HCT116 (cell line): ENCODE measurements at regions not wholly inside any gene's neighbourhood (a gene's known extent, or its start where the extent isn't known, plus 50 kb on each side); places are given as distances from the start of the nearest gene placed in this dataset.

ENCODE experiments used
- ATAC-seq: fragments of 200-7000 bp; cut with Tn5 transposase; 2 replicates; pipeline ENCODE4 v1.9.1; 2020; ENCODE audit warnings: mild to moderate bottlenecking, moderate library complexity
- BruUV-seq: library from RNA; stranded (reverse); fragments of 400-500 nt; replicated peaks from 2 replicates; lab custom pipeline; 2021; lab: Mats Ljungman, UMichigan
- CTCF ChIA-PET: fragments of 300-600 bp; sonication (Branson Sonifier 250); formaldehyde crosslinking; loops from one replicate; lab custom pipeline; 2021; ENCODE audit warnings: antibody characterized with exemption; lab: Charles Lee
- POLR2A ChIA-PET: fragments of 300-600, 350-600 bp; sonication (Branson Sonifier 250); formaldehyde crosslinking; loops from one replicate; lab custom pipeline; 2021; ENCODE audit warnings: antibody characterized with exemption; lab: Charles Lee
- RAD21 ChIA-PET, 2 experiments: fragments of 300-600 bp; sonication (Branson Sonifier 250); formaldehyde crosslinking; loops; one replicate each; lab custom pipeline; 2023; ENCODE audit warnings: low total read pairs in 2 of 2; ENCODE audit not compliant: uncharacterized antibody in 2 of 2, unreplicated experiment in 2 of 2, low non-redundant PET in 1 of 2; lab: Charles Lee
- DNase-seq: peaks from one replicate; pipeline ENCODE4 v3.0.0-alpha.2; 2010; ENCODE audit warnings: low read depth, low spot score
- H2AFZ ChIP-seq: fragments of 200-600 bp; shearing (Covaris generic), sonication (generic); 2 replicates; pipeline ENCODE4 v1.6.1; 2017; ENCODE audit warnings: low read depth, mixed run types, mixed read lengths, antibody characterized with exemption, low read length; ENCODE audit not compliant: poor library complexity, severe bottlenecking
- H3K27ac ChIP-seq: 2 replicates; pipeline ENCODE4 v1.5.1; 2012; ENCODE audit warnings: low read depth, low read length
- H3K27me3 ChIP-seq: fragments of 200-600 bp; sonication (generic); 2 replicates; pipeline ENCODE4 v1.6.1; 2016; ENCODE audit warnings: mixed run types, low read length, mixed read lengths; ENCODE audit not compliant: insufficient read depth
- H3K36me3 ChIP-seq, 2 experiments: fragments of 200-500 bp in 1 of 2; fragments of 200-600 bp in 1 of 2; sonication (Bioruptor generic) in 1 of 2; sonication (generic) in 1 of 2; 2 replicates each; pipeline versions ENCODE4 v1.5.1 to v1.6.1; 2014 to 2016; ENCODE audit warnings: low read length in 2 of 2, inconsistent platforms in 1 of 2, mixed read lengths in 1 of 2, mixed run types in 1 of 2; ENCODE audit not compliant: insufficient read depth in 2 of 2, control insufficient read depth in 1 of 2
- H3K4me1 ChIP-seq, 2 experiments: fragments of 200-600 bp in 1 of 2; sonication (generic) in 1 of 2; 2 replicates each; pipeline versions ENCODE4 v1.5.1 to v1.6.1; 2012 to 2017; ENCODE audit warnings: low read length in 2 of 2, inconsistent platforms in 1 of 2, mild to moderate bottlenecking in 1 of 2, mixed read lengths in 1 of 2, mixed run types in 1 of 2, moderate library complexity in 1 of 2; ENCODE audit not compliant: insufficient read depth in 2 of 2, control insufficient read depth in 1 of 2
- H3K4me2 ChIP-seq: fragments of 200-600 bp; sonication (generic); 2 replicates; pipeline ENCODE4 v1.6.1; 2017; ENCODE audit warnings: mixed run types, low read length, mixed read lengths
- H3K4me3 ChIP-seq, 2 experiments: fragments of 200-600 bp in 1 of 2; sonication (generic) in 1 of 2; replicated peaks in 1 of 2; 2 replicates each; pipeline ENCODE4 v1.5.1; 2011 to 2016; ENCODE audit warnings: low read length in 2 of 2, control low read depth in 1 of 2, low read depth in 1 of 2, mild to moderate bottlenecking in 1 of 2, mixed read lengths in 1 of 2, mixed run types in 1 of 2
- H3K79me2 ChIP-seq: fragments of 200-600 bp; sonication (generic); 2 replicates; pipeline ENCODE4 v1.6.1; 2017; ENCODE audit warnings: mild to moderate bottlenecking, mixed run types, low read length, moderate library complexity, mixed read lengths; ENCODE audit not compliant: insufficient read depth
- H3K9ac ChIP-seq: fragments of 200-600 bp; sonication (generic); 2 replicates; pipeline ENCODE4 v1.6.1; 2016; ENCODE audit warnings: low read length, mixed read lengths
- H3K9me2 ChIP-seq: fragments of 200-600 bp; sonication (generic), shearing (Covaris generic); 2 replicates; pipeline ENCODE4 v1.6.1; 2017; ENCODE audit warnings: mixed run types, mild to moderate bottlenecking, moderate library complexity; ENCODE audit not compliant: insufficient read depth
- H3K9me3 ChIP-seq, 2 experiments: fragments of 200-500 bp in 1 of 2; fragments of 200-600 bp in 1 of 2; sonication (Bioruptor generic) in 1 of 2; sonication (generic) in 1 of 2; 2 replicates each; pipeline ENCODE4 v1.6.1; 2014 to 2017; ENCODE audit warnings: low read length in 2 of 2, mixed read lengths in 2 of 2, inconsistent platforms in 1 of 2, low read depth in 1 of 2, mild to moderate bottlenecking in 1 of 2, mixed run types in 1 of 2, moderate library complexity in 1 of 2; ENCODE audit not compliant: control insufficient read depth in 1 of 2, insufficient read depth in 1 of 2
- H4K20me1 ChIP-seq: fragments of 200-600 bp; sonication (generic), shearing (Covaris generic); 2 replicates; pipeline ENCODE4 v1.6.1; 2017; ENCODE audit warnings: mixed run types, mild to moderate bottlenecking, moderate library complexity; ENCODE audit not compliant: insufficient read depth
- CBX3 ChIP-seq: IDR thresholded peaks from 2 replicates; pipeline ENCODE4 v1.6.1; 2012; ENCODE audit warnings: low read depth
- CEBPB ChIP-seq: IDR thresholded peaks from 2 replicates; pipeline ENCODE4 v1.6.1; 2012; ENCODE audit warnings: low read depth
- EZH2 ChIP-seq: fragments of 200-600 bp; sonication (generic); IDR thresholded peaks from 2 replicates; pipeline ENCODE4 v1.6.1; 2017; ENCODE audit warnings: antibody characterized with exemption, mixed run types
- EZH2phosphoT487 ChIP-seq: fragments of 200-600 bp; IDR thresholded peaks from 2 replicates; pipeline ENCODE4 v1.6.1; 2018; ENCODE audit warnings: antibody characterized with exemption, borderline replicate concordance
- FOSL1 ChIP-seq: IDR thresholded peaks from 2 replicates; pipeline ENCODE4 v1.6.1; 2012; ENCODE audit warnings: low read depth
- POLR2A ChIP-seq: IDR thresholded peaks from 2 replicates; pipeline ENCODE4 v1.7.0; 2011; ENCODE audit warnings: borderline replicate concordance; ENCODE audit not compliant: insufficient read depth, insufficient read length; ENCODE audit errors: extremely low read depth
- POLR2AphosphoS5 ChIP-seq: IDR thresholded peaks from 2 replicates; pipeline ENCODE4 v1.6.1; 2011; ENCODE audit warnings: mild to moderate bottlenecking, low read depth, low read length, moderate library complexity
- RAD21 ChIP-seq: IDR thresholded peaks from 2 replicates; pipeline ENCODE4 v1.6.1; 2012; ENCODE audit warnings: low read depth, mild to moderate bottlenecking
- SRF ChIP-seq: IDR thresholded peaks from 2 replicates; pipeline ENCODE4 v1.6.1; 2012; ENCODE audit warnings: low read depth
- TCF7L2 ChIP-seq: IDR thresholded peaks from 2 replicates; pipeline ENCODE4 v1.7.0; 2011; ENCODE audit warnings: borderline replicate concordance, inconsistent platforms; ENCODE audit not compliant: insufficient read depth, insufficient read length; ENCODE audit errors: extremely low read depth
- ZFX ChIP-seq: fragments of 450-650 bp; IDR thresholded peaks from 2 replicates; pipeline ENCODE4 v1.6.1; 2017
- intact Hi-C: fragments of 100-400 bp; cut with micrococcal nuclease; formaldehyde crosslinking; loops from 2 replicates; pipeline ENCODE4 v1.10.0; 2022

DNA sequence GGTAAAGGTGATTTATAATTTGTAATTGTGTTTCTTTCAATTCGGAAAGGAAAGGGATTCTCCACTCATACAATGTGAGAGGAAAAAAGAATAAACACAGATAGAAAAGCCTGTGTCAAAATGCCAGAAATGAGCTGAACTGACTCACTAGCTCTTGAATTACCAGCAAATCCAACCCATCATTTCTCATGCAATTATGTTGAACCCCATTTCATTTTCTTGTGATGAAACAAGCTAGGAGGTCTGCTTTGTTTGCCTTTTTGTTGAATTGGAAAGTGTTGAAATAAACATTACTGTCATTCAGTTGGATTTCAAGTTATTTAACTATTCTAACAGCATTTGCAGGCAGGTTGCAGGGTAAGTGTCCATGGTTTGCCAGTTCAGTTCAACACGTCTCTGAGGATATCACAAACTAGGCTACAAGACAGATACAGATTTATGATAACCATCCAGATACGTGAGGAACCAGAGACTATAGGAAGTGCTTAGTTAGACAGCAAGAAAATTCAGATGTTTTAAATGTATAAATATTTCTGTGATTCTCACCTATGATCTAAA is 547.2 kb downstream of the MAT2B start:
- no peaks in the 10 kb centered on the region for H3K9me2 ChIP-seq
- no peak overlapping the region for H3K4me3 ChIP-seq
- no peaks in the 10 kb centered on the region for H4K20me1 ChIP-seq
- H3K27me3 ChIP-seq = no peaks in the 10 kb centered on the region
- H2AFZ ChIP-seq = no peak overlapping the region
- intact Hi-C loops = no loop called here
- no peak overlapping the region for H3K27ac ChIP-seq
- no peaks in the 10 kb centered on the region for H3K4me1 ChIP-seq
- TF ChIP-seq ZFX (no peak), SRF (no peak), POLR2A (no peak), TCF7L2 (no peak), CBX3 (no peak), POLR2AphosphoS5 (no peak), FOSL1 (no peak)
- no peaks in the 10 kb centered on the region for H3K79me2 ChIP-seq
- H3K36me3 ChIP-seq = no peaks in the 10 kb centered on the region
- no TSS peak for BruUV-seq
- no peak overlapping the region for H3K9ac ChIP-seq
- H3K9me3 ChIP-seq = peaks cover 0 to 11% of the 10 kb centered on the region in 2 experiments; a peak in 2 of 4 replicates
- ChIA-PET RAD21 (no interaction called here), POLR2A (no interaction called here), CTCF (no interaction called here)
- DNase-seq (no peak), ATAC-seq (no peak)
- no peak overlapping the region for H3K4me2 ChIP-seq

DNA sequence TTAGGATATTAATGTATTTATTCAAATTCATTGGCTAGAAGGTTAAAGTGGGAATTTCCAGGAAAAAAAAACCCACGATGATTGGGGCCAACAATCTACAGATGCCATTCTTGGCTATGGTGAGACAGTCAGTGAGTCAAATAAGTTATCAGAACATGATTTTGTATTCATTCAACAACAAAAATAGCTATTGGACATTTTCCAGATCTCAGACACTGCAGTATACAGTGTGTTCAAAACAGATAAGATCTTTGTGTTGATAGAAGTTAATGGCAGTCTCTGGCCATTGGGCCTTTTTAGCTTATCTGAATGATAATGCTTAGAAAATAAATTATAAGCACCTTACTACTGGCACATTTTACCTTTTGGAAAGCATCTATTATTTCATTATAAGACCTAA is 547.7 kb downstream of the MAT2B start:
- Histone ChIP-seq H3K27me3 (no peaks in the 10 kb centered on the region), H4K20me1 (no peaks in the 10 kb centered on the region), H3K27ac (no peak overlapping the region)
- POLR2A ChIA-PET = no interaction called here
- CTCF ChIA-PET = no interaction called here
- DNase-seq = no peak
- no peak for TF ChIP-seq TCF7L2
- no peak for TF ChIP-seq RAD21
- no peak for TF ChIP-seq EZH2phosphoT487
- no peak for TF ChIP-seq EZH2
- no peak for TF ChIP-seq CEBPB
- TF ChIP-seq, all 23 proteins: peak for 0
- H3K9me2 ChIP-seq = no peaks in the 10 kb centered on the region
- H3K9me3 ChIP-seq = peaks cover 0 to 11% of the 10 kb centered on the region in 2 experiments; a peak in 2 of 4 replicates
- H3K79me2 ChIP-seq = no peaks in the 10 kb centered on the region
- no peak overlapping the region for H2AFZ ChIP-seq
- no peak overlapping the region for H3K9ac ChIP-seq
- no peaks in the 10 kb centered on the region for H3K4me1 ChIP-seq
- H3K36me3 ChIP-seq = no peaks in the 10 kb centered on the region
- no peak overlapping the region for H3K4me2 ChIP-seq
- RAD21 ChIA-PET = no interaction called here
- ATAC-seq = no peak
- intact Hi-C loops = no loop called here
- H3K4me3 ChIP-seq = no peak overlapping the region
- BruUV-seq = no TSS peak
